GM12872 (cell line): ENCODE measurements at regions not wholly inside any gene's neighbourhood (a gene's known extent, or its start where the extent isn't known, plus 50 kb on each side); places are given as distances from the start of the nearest gene placed in this dataset.

ENCODE experiments used
- TF ChIP-seq, protein P1 (sequence below): IDR thresholded peaks from 3 replicates; pipeline ENCODE4 v1.5.1; 2011; ENCODE audit warnings: low read depth, mild to moderate bottlenecking, low read length, moderate library complexity; ENCODE audit not compliant: insufficient read depth

DNA sequence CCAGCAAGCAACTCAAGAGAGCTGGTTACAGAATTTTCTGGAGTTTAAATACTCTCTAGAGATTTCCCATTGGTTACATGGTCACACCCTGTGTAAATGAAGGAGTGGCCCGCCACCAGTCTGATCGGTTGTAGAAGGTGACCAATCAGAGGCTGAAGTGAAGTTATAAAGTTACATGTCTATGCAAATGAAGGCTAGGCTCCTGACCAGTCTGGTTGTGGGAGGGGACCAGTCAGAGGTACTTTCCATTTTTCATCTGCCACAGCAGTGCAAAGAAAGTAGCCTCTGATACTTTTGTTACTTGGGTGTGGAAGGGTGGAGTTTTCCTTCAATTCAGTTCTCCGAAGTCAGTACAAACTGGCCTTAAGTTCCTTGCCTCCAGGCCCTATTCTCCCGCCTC lies 273.7 kb downstream of the BARHL2 start:
- TF ChIP-seq, protein P1, sequence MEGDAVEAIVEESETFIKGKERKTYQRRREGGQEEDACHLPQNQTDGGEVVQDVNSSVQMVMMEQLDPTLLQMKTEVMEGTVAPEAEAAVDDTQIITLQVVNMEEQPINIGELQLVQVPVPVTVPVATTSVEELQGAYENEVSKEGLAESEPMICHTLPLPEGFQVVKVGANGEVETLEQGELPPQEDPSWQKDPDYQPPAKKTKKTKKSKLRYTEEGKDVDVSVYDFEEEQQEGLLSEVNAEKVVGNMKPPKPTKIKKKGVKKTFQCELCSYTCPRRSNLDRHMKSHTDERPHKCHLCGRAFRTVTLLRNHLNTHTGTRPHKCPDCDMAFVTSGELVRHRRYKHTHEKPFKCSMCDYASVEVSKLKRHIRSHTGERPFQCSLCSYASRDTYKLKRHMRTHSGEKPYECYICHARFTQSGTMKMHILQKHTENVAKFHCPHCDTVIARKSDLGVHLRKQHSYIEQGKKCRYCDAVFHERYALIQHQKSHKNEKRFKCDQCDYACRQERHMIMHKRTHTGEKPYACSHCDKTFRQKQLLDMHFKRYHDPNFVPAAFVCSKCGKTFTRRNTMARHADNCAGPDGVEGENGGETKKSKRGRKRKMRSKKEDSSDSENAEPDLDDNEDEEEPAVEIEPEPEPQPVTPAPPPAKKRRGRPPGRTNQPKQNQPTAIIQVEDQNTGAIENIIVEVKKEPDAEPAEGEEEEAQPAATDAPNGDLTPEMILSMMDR: no peak

DNA sequence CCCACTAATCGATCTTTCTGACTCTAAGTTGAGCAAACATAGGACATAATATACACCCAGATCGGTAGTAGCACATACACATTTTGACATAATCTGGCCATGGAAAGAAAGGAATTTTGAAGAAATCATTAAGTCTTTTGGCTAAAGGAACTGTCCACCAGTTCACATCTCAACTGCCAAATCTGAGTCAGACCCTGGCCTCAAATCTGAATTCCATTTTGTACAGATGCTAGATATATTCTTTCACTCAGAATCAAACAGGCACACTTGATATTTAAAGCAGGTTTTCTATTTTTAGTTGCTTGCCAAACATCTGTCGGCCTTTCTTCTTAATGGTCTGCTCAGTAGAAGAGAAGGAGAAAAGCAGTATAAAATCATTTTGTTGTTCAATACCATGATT lies 281.8 kb downstream of the BARHL2 start:
- TF ChIP-seq, protein P1: no peak

DNA sequence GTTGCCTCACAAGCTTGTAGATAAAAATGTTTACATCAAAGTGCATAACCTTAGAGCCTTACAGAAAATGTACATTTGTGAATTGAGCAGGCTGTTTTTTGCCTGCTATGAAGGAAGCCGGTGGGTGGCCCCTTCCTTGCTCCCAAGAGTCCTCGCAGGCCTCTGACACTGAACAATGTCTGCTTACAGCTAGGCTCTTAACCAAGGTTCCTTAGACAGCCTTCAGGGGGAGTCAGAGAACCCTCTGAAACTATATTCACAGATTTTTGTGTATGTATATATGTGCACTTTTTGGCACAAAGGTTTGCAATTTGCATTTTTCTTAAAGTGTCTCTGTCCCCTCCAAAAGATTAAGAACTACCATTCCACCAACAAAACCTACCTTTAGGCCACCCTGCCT lies 282.6 kb downstream of the BARHL2 start:
- TF ChIP-seq, protein P1: peak; percentile 26; the same call in 2 of the 3 replicates

DNA sequence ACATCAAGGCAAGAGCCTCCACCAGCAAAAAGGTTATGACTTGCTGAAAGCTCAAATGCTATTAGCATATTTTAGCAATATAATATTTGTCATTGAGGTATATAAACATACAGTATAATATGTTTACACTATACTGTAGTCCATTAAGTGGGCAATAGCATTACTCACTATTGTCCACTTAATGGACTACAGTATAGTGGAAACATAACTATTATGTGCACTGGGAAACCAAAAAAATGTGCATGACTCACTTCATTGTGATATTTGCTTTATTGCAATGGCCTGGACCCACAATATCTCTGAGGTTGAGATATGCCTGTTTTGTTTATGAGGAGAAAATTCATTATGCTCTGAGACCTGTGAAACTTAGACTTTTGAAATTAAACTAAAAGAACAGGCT lies 300.0 kb downstream of the BARHL2 start:
- TF ChIP-seq, protein P1: no peak

DNA sequence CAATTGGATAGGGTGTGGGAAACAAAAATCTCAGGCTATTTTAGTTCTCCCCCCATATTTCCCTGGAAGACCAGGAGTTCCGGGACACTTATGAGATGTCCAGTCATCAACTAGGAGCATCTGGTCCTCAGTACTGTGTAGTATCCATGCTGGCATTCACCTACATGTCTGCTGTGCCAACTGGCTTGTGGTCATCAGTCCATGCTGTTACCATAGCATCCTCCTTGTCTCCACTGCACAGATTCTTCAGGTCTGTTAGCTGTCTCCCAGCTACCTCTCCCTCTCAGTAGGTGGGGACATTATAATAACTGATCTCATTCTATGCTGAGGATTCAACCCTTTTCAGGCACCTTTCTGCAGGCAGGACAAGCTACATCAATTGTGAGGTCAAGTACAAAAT lies 302.9 kb downstream of the BARHL2 start:
- TF ChIP-seq, protein P1: no peak

DNA sequence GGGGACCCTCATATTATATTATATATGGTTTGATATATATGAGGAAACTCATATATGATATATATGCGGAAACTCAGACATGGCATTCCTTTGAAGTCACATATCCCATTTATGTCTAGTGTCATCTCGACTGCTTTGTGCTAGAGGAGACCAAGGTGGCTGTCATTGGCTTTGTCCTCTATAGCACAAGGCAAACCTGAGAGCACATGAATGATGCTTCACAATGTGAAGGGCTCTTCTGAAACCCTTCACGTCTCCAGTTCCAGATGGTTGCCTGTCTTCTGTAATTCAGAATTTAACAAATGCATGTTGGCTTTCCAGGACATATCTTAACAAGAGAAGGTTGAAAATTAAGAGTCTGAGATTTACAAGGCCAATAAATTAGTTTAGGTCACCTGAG lies 303.6 kb downstream of the BARHL2 start:
- TF ChIP-seq, protein P1: no peak

DNA sequence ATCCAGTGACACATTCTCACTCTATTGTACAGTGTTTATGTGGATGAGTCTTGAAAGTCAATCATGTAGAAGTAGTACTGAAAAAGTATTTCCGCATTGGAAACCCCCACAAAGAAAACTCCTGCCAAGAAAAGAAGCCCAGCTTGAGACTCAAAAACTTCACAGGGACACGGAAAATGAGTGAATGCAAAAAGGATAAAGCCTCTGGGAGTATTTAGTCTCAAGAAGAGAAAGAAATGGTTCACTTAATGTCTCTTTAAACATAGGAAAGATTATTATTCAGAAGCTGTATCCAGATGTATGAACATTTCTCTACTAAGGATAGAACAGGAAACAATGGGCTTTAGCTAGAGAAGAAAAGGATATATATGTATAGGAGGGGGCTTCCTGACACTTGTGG lies 304.5 kb downstream of the BARHL2 start:
- TF ChIP-seq, protein P1: no peak

DNA sequence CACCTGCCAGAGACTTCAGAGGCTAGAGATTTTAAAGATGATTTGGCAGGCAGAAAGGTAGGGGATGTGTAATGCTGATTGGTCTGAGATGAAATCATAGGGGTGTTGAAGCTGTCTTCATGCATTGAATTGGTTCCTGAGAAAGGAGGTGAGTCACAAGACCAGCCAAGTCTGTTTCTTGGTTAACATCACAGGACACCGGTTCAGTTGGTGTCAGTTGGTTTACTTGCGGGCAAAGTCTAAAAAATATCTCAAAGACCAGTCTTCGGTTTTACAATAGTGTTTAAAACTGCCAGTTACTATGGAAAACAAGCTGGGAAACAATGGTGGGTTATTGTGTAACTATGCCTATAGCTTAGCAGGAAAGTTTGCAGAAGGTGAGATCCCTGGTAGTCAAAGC lies 305.9 kb downstream of the BARHL2 start:
- TF ChIP-seq, protein P1: no peak
